NB4 (cell line): ENCODE measurements at regions not wholly inside any gene's neighbourhood (a gene's known extent, or its start where the extent isn't known, plus 50 kb on each side); places are given as distances from the start of the nearest gene placed in this dataset.
"Not testable (repeated sequence)": the region's sequence is repeated elsewhere in the genome, so short reads cannot be mapped to it uniquely, and the experiment has no call there.

Experiments used
- DNase-seq: peaks from one replicate; pipeline ENCODE4 v3.0.0; 2010; ENCODE audit warnings: low read depth
- H3K4me3 ChIP-seq: one replicate; pipeline ENCODE4 v1.5.1; 2011; ENCODE audit warnings: mild to moderate bottlenecking, low read depth, low read length, moderate library complexity
- MAX ChIP-seq: IDR thresholded peaks from 2 replicates; pipeline ENCODE4 v1.6.1; 2011; ENCODE audit warnings: low read depth, low read length
- MYC ChIP-seq: IDR thresholded peaks from 2 replicates; pipeline ENCODE4 v1.6.1; 2011; ENCODE audit warnings: low read depth, low read length
- POLR2A ChIP-seq: IDR thresholded peaks from 2 replicates; pipeline ENCODE4 v1.6.1; 2011; ENCODE audit warnings: mild to moderate bottlenecking; ENCODE audit not compliant: insufficient read length; ENCODE audit errors: extremely low read depth
- TF ChIP-seq, protein P1 (sequence below): IDR thresholded peaks from one replicate; pipeline ENCODE4 v1.5.1; 2012; ENCODE audit warnings: low read depth, low read length

DNA sequence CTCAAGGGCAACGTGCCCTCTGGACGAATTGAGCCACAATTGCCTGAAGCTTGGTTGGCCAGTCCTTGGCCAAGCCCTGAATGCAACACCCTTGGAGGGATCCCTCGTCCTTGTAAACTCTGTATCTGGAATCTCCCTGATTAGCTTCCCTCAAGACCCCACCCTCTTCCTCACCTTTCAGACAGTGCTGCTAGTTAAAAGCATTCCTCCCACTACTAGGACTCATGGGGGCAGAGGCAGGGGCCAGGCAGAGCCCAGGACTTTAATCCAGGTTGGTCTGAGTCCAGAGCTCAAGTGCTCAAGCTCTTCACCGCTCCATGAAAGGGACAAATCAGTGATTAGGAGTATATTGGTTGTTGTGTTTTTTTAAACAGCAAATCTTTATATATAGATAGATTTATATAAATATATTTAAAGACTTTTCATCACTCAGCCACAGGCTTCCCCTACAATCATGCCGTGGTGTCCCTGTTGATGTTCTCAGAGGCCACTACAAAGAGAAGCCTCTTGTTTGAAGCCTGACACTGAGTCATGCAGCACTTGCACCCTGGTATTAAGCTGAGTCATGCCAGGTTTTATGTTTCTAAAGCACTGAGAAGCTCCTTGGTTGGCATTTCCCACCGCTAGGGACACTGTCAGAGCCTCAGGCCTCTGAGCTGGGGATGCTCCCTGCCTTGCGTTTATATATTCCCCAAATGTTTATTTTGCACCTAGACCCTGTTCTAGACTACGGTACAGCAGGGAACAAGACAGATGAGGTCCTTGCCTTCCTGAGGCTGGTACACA lies 53.8 kb upstream of the GSC start:
- no peak overlapping the region for H3K4me3 ChIP-seq
- TF ChIP-seq MYC = no peak
- TF ChIP-seq, protein P1, sequence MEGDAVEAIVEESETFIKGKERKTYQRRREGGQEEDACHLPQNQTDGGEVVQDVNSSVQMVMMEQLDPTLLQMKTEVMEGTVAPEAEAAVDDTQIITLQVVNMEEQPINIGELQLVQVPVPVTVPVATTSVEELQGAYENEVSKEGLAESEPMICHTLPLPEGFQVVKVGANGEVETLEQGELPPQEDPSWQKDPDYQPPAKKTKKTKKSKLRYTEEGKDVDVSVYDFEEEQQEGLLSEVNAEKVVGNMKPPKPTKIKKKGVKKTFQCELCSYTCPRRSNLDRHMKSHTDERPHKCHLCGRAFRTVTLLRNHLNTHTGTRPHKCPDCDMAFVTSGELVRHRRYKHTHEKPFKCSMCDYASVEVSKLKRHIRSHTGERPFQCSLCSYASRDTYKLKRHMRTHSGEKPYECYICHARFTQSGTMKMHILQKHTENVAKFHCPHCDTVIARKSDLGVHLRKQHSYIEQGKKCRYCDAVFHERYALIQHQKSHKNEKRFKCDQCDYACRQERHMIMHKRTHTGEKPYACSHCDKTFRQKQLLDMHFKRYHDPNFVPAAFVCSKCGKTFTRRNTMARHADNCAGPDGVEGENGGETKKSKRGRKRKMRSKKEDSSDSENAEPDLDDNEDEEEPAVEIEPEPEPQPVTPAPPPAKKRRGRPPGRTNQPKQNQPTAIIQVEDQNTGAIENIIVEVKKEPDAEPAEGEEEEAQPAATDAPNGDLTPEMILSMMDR = peak; percentile 5
- peak; percentile 45 for DNase-seq

- no peak for DNase-seq
- no peak overlapping the region for H3K4me3 ChIP-seq
- TF ChIP-seq, protein P1 = no peak
- TF ChIP-seq MAX = no peak
- no peak for TF ChIP-seq POLR2A
- no peak for TF ChIP-seq MYC
Observed at GRCh38 chr14:94821705-94822104, 51.8 kb upstream of the GSC start.

GRCh38 chr14:94820932-94821331 lies 51.0 kb upstream of the GSC start:
- H3K4me3 ChIP-seq, DNase-seq: not testable (repeated sequence)
